GM12873 (cell line): ENCODE measurements at regions not wholly inside any gene's neighbourhood (a gene's known extent, or its start where the extent isn't known, plus 50 kb on each side); places are given as distances from the start of the nearest gene placed in this dataset.

ENCODE experiments used
- TF ChIP-seq, protein P1 (sequence below): IDR thresholded peaks from 2 replicates; pipeline ENCODE4 v1.5.1; 2012; ENCODE audit warnings: low read depth, mild to moderate bottlenecking, moderate library complexity, low read length, control low read depth; ENCODE audit not compliant: insufficient read depth; ENCODE audit errors: missing control alignments

DNA sequence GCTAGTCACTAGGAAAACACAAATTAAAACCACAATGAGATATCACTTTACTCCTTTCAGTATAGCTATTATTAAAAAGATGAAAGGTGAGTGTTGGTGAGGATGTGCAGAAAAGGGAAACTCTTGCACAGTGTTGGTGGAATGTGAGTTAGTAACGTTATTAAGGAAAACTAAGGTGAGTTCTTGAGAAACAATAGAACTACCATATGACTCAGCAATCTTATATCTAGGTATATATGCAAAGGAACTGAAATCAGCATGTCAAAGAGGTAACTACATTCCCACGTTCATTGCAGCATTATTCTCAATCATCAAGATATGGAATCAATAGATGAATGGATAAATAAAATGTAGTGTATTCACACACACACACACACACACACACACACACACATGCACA, 117.3 kb upstream of the HNMT start:
- TF ChIP-seq, protein P1, sequence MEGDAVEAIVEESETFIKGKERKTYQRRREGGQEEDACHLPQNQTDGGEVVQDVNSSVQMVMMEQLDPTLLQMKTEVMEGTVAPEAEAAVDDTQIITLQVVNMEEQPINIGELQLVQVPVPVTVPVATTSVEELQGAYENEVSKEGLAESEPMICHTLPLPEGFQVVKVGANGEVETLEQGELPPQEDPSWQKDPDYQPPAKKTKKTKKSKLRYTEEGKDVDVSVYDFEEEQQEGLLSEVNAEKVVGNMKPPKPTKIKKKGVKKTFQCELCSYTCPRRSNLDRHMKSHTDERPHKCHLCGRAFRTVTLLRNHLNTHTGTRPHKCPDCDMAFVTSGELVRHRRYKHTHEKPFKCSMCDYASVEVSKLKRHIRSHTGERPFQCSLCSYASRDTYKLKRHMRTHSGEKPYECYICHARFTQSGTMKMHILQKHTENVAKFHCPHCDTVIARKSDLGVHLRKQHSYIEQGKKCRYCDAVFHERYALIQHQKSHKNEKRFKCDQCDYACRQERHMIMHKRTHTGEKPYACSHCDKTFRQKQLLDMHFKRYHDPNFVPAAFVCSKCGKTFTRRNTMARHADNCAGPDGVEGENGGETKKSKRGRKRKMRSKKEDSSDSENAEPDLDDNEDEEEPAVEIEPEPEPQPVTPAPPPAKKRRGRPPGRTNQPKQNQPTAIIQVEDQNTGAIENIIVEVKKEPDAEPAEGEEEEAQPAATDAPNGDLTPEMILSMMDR, result no peak

DNA sequence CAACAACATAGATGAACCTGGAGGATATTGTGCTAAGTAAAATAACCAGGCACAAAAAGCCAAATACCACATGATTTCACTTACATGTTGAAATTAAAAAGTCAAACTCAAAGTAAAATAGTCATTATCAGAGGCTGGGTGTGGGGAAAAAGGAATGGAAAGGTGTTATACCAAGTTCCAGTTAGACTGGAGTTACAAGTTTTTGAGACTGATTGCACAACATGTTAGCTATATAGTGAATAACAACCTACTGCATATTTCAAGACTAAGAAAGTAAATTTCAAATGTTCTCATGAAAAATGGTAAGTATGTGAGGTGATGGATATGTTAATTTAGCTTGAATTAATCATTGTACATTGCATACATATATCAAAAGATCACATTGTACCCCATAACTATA, 116.8 kb upstream of the HNMT start:
- TF ChIP-seq, protein P1, result no peak

DNA sequence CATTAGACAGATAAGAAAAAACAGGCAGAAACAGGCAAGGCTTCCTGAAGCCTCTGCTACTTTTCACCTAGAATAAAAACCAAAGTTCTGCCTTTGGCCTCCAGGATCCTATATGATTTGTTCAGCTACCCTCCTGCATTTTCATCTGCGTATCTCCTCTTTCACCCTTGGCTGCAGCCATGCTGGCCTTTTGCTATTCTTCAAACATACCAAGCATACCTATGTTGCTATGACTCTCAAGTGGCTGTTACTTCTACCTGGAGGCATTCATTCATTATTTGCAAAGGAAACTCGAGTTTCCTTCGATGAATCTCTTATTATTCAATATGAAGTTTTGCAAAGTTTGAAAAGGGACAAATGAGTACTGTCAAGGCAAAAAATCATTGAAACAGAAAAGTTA, 106.4 kb upstream of the HNMT start:
- TF ChIP-seq, protein P1, result no peak

DNA sequence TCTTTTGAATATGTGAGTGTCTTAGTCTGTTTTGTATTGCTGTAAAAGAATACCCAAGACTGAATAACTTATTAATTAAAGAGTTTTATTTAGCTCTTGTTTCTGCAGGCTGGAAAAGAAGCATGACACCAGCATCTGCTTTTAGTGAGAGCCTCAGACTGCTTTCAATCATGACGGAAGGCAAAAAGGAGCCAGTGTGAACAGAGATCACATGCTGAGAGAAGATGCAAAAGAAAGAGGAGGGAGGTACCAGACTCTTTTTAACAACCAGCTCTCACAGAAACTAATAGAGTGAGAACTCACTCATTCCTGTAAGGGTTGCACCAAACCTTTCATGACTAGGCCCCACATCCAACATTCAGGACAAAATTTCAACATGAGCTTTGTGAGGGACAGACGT, 101.6 kb upstream of the HNMT start:
- TF ChIP-seq, protein P1, result no peak

DNA sequence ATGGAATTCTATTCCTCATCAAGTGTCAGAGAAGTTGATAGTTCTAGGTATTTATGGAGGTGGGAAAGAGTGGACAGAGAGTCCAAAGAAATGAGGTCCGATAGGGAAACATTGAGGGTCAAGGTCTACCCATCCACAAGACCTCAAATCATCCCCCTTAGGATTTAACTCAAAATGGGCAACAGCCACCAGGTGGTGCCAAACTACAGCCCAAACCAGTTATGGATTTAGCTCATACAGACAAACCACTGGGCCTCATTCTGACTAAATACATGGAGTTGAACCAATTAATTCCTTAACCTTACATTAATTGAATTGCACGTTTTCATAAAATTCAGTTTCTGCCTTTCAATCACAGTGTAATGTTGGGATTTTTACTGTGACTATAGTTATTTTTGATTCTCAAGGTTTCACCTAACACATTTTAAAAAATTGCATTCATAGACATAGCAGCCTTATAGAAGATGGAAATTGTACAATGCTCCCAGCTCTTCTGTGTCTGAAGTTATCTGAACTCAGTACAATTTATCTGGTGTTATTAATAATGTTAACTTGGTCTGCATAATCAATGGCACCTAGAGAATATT, 98.2 kb upstream of the HNMT start:
- TF ChIP-seq, protein P1, result peak; percentile 75

DNA sequence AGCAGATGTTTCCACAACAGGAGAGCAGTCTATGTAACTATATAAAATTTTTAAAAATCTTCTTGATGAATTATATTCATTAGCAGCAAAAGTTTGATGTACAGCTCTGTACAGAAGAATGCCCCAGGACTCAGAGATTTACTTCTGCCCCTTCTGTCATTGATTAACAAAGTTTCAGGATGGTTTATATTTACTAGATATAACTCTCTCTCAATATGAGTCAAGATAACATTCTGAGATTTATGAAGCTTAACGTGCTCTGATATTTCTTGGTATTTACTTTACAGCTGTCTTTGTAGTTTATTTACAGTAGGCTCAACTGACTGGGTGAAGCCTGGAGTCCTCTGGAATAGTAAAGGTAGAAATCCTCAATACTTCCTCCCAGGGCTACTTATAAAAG, 93.6 kb upstream of the HNMT start:
- TF ChIP-seq, protein P1, result no peak

DNA sequence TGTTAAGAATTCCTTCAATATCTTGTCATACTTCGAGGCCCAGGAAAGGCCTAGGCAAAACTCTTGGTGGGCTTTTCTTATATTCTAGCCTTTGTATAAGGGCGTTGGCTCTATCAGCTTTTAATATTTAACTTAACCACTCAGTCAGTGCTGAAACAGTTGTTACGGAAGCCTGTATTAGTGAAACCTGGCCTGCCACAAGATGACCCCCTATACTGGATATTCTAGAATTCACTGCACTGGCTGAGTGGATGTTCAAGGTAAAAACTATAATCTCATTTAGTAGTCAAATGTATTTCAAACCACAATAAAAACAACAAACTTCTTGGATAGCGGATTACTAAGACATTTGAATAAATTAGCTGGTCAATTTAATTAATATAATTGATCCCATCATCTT, 91.7 kb upstream of the HNMT start:
- TF ChIP-seq, protein P1, result no peak
